BE2C (cell line): ENCODE measurements at regions not wholly inside any gene's neighbourhood (a gene's known extent, or its start where the extent isn't known, plus 50 kb on each side); places are given as distances from the start of the nearest gene placed in this dataset.

Source experiments
- DNase-seq: peaks from one replicate; pipeline ENCODE4 v3.0.0-alpha.2; 2020
- H3K27me3 ChIP-seq: fragments of 250-450 bp; sonication (Bioruptor Pico); 2 replicates; pipeline ENCODE4 v1.5.1; 2020; ENCODE audit warnings: mild to moderate bottlenecking
- H3K36me3 ChIP-seq: fragments of 250-450 bp; sonication (Bioruptor Pico); 2 replicates; pipeline ENCODE4 v1.5.1; 2020; ENCODE audit warnings: mild to moderate bottlenecking
- H3K4me1 ChIP-seq: fragments of 250-450 bp; sonication (Bioruptor Pico); 2 replicates; pipeline ENCODE4 v1.5.1; 2020
- H3K4me3 ChIP-seq: 2 replicates; pipeline ENCODE4 v1.5.1; 2011; ENCODE audit warnings: low read depth, low read length
- H3K9me3 ChIP-seq: fragments of 250-450 bp; sonication (Bioruptor Pico); 2 replicates; pipeline ENCODE4 v1.5.1; 2020
- CTCF ChIP-seq: IDR thresholded peaks from 2 replicates; pipeline ENCODE4 v1.5.1; 2012; ENCODE audit warnings: mild to moderate bottlenecking, low read depth, low read length

DNA sequence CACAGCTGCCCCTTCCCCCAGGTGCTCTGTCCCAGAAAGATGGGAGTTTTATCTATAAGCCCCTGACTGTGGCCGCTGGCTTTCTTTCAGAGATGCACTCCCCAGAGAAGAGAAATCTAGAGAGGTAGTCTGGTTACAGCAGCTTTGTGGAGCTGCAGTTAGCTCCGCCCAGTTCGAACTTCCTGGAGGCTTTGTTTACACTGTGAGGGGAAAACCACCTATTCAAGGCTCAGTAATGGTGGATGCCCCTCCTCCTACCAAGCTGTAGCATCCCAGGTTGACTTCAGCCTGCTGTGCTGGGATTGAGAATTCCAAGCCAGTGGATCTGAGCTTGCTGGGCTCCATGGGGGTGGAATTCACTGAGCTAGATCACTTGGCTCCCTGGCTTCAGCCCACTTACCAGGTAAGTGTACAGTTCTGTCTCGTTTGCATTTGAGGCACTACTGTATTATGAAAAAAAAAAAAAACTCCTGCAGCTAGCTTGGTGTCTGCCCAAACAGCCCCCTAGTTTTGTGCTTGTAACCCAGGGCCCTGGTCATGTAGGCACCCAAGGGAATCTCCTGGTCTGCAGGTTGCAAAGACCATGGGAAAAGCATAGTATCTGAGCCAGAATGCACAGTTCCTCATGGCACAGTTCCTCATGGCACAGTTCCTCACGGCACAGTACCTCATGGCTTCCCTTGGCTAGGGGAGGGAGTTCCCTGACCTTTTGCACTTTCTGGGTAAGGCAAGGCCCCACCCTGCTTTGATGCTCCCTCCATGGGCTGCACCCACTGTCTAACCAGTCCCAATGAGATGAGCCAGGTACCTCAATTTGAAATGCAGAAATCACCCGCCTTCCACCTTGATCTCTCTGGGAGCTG lies 275.0 kb downstream of the CENPW start:
- H3K27me3 ChIP-seq: no peaks in the 10 kb centered on the region; the same call in 1 of the 2 replicates
- no peak overlapping the region for H3K4me3 ChIP-seq
- no peak for DNase-seq
- no peaks in the 10 kb centered on the region for H3K36me3 ChIP-seq
- TF ChIP-seq CTCF: no peak
- H3K4me1 ChIP-seq: no peaks in the 10 kb centered on the region
- no peaks in the 10 kb centered on the region for H3K9me3 ChIP-seq

GRCh38 chr6:126616866-126617265 lies 277.0 kb downstream of the CENPW start:
- DNase-seq: no peak
- Histone ChIP-seq H3K9me3 (no peaks in the 10 kb centered on the region), H3K36me3 (no peaks in the 10 kb centered on the region), H3K4me3 (no peak overlapping the region), H3K4me1 (no peaks in the 10 kb centered on the region), H3K27me3 (no peaks in the 10 kb centered on the region; the same call in 1 of the 2 replicates)
- TF ChIP-seq CTCF: no peak

- TF ChIP-seq CTCF: no peak
- Histone ChIP-seq H3K27me3 (no peaks in the 10 kb centered on the region; the same call in 1 of the 2 replicates), H3K4me1 (no peaks in the 10 kb centered on the region), H3K4me3 (no peak overlapping the region), H3K36me3 (no peaks in the 10 kb centered on the region), H3K9me3 (no peaks in the 10 kb centered on the region)
- DNase-seq: no peak
These were observed 278.9 kb downstream of the CENPW start for GRCh38 chr6:126618639-126619343.

DNA sequence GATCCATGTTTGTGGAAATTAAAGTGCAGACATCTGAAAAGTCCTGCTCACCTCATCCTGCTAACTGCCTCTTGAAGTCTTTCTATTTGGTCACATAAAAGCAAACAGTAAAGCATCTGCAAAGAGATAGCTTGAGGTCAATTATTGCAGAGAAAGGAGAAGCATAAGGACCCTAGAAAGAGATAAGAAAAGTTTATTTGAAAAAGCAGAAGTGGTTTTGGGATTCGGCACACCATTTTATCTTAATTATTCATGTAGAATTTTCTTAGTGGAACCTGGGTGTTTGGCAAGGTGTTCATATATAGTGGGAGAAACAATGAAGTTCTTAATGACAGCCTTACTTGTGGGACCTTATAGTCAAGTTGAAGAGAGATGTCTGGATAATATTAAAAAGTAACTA lies 280.8 kb downstream of the CENPW start:
- H3K9me3 ChIP-seq: no peaks in the 10 kb centered on the region
- no peak for TF ChIP-seq CTCF
- no peak overlapping the region for H3K4me3 ChIP-seq
- H3K27me3 ChIP-seq: no peaks in the 10 kb centered on the region; the same call in 1 of the 2 replicates
- H3K36me3 ChIP-seq: no peaks in the 10 kb centered on the region
- DNase-seq: no peak
- H3K4me1 ChIP-seq: no peaks in the 10 kb centered on the region

DNA sequence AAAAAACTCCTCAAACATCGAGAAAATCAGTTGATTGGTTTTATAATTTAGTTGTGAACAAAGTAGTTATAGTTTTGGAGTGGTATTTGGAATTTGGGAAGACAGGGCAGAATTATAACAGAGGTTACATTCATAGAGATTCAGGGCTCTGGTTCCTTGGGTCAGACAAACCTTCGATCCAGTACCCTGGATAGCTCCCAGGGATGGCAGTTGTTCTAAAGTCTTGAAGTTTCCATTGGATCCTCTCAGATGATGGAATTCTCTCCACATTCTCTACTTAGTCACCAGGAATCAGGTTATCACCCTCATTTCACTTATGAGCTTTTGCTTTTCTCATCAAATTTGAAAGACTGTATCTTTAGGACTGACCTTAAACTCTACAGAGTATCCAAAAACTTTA lies 285.1 kb downstream of the CENPW start:
- DNase-seq: no peak
- TF ChIP-seq CTCF: no peak

DNA sequence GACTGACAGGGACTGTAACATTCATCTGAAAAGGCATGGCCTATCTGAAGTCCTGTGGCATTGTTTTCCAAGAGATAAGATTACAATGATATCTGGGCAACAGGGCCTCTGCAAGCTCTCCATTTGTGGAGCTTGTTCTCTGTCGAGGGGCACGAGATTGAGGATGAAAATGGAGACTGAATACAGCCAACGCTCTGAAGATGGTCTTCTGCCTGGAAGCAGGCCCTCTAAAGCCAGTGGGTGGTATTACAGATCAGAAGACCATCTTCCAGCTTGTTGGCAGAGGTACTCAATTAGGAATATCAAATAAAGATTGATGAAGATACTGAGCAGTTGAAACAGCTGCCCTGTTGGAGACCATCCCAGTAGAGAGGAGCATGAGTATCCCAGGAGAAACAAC lies 288.2 kb downstream of the CENPW start:
- no peaks in the 10 kb centered on the region for H3K27me3 ChIP-seq
- DNase-seq: peak; percentile 37
- H3K4me3 ChIP-seq: no peak overlapping the region
- H3K9me3 ChIP-seq: no peaks in the 10 kb centered on the region
- no peaks in the 10 kb centered on the region for H3K36me3 ChIP-seq
- H3K4me1 ChIP-seq: peaks cover 8% of the 10 kb centered on the region
- TF ChIP-seq CTCF: peak; percentile 50

More for the DNA sequence above, 285.1 kb downstream of the CENPW start:
- no peaks in the 10 kb centered on the region for H3K27me3 ChIP-seq
- H3K36me3 ChIP-seq: no peaks in the 10 kb centered on the region
- no peaks in the 10 kb centered on the region for H3K9me3 ChIP-seq
- peaks cover 4% of the 10 kb centered on the region for H3K4me1 ChIP-seq
- no peak overlapping the region for H3K4me3 ChIP-seq
